Skeletal muscle cell (primary cell): ENCODE measurements at regions not wholly inside any gene's neighbourhood (a gene's known extent, or its start where the extent isn't known, plus 50 kb on each side); places are given as distances from the start of the nearest gene placed in this dataset.

Source experiments
- DNase-seq: peaks from one replicate; pipeline ENCODE4 v3.0.0-alpha.2; 2010; ENCODE audit warnings: low read depth
- H3K4me3 ChIP-seq: 2 replicates; pipeline ENCODE4 v1.5.1; 2011; ENCODE audit warnings: low read depth, mild to moderate bottlenecking, control low read depth, low read length, moderate library complexity

DNA sequence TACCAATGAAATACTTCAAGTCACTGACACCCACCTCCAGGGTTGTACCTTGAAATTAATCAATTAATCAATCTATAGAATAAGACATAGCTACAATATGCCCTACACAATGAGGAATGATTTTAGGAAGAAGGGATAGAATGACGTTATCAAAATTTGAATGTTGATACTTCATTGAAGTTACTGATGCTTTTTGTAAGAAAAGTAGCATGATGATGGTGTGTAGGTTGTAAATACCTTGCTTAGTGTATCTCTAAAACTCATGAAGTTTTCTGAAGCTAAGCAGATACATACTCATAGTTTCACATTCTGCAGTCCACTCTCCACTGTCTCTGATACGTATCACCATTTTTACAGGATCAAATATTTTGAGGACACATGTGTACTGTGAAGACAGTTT lies 670.4 kb upstream of the GOT2 start:
- H3K4me3 ChIP-seq: no peak overlapping the region
- no peak for DNase-seq

DNA sequence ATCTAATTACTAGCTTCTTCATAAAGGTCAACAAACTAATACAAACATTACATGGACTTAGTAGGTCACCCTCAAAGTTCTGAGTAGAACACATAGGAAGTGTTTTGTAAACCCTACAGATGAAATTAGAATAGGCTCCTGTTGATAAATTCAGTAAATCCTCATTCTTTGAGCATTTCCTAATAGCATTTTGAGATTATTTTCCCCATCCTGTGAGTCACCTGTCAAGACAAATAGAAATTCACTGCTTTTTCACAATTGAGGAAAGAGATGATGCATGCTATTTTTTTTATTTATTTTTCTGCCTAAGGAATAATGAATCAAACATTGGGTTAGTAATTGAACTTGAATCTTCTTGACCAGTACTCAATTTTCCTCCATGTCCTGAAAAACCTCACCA lies 666.7 kb upstream of the GOT2 start:
- DNase-seq: no peak
- H3K4me3 ChIP-seq: no peak overlapping the region

DNA sequence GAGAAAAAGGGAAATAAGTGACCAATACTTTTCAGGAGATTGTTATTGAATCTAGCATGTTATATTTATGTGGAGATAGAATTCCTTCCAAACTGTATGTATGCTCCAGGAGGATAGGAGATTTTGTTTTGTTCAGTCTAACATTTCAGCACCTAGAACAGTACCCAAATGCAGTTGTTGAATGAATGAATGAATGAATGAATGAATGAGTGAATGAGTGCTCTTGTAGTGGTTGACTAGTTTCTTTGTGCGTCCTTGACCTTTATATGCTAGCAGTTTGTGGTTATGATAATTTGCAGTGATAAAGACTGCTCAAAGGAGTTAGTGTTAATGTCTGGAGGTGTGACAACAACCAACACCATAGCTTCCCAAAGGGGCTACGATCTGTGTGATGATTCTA lies 663.5 kb upstream of the GOT2 start:
- no peak for DNase-seq
- H3K4me3 ChIP-seq: no peak overlapping the region

DNA sequence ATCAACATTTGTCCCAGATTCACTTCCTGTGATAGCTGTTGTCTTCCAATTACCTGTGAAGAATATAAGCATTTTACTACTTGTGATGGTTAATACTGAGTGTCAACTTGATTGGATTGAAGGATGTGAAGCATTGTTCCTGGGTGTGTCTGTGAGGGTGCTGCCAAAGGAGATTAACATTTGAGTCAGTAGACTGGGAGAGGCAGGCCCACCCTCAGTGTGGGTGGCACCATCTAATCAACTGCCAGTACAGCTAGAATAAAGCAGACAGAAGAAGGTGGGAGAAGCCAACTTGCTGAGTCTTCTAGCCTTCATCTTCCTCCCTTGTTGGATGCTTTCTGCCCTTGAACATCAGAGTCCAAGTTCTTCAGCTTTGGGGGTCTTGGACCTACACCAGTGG lies 660.4 kb upstream of the GOT2 start:
- no peak for DNase-seq
- H3K4me3 ChIP-seq: no peak overlapping the region

DNA sequence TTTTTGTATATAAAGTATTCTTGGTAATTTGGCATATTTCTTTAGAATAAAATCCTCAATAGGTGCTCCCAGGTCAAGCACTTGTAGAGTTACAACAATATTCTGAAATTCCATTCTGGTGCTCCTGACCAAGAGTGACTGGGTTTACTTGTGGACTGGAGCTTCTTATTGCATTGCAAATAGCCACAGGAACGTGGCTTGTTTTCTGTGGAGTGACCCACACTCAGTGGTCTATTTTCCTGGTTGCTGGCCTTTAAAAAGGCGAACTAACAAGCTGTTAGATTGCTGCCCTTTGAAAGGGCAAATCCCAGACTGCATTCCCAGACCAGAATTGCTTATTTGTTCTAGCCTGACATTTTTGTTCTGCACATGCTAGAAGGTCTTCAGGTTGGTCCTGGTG lies 658.8 kb upstream of the GOT2 start:
- no peak overlapping the region for H3K4me3 ChIP-seq
- DNase-seq: no peak

DNA sequence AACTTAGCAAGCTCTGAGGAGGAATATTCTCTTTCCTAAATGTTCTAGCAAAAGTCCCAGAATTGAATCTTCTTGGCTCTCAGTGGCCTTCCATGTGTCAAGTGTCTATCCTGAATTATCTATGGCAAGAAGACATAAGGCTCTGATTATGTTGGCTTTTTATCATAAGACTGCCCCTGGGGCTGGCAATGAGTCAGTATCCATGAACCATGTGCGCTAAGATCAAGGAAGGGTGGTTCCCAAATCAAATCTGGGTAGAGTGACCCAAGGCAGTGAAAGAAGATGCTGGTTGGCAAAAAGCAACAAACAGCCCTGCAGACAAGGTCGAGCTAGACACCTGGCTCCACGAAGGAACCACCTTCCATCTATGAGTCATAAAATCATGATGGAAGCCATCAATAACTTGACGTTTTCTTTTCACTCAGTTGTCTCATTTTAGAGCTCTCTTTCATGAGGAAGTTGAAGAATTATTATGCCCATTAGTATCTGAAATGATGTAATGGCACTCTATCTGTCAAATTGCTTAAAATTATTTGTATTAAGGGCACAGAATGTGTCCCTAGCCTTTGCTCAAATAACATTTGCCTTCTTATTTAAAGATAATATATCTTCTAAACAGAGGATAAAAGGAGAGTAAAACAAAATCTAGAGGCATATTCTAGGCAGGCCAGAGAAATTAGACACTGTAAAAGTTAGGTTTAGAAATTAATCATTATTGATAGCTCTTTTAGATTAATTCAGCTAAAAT lies 657.7 kb upstream of the GOT2 start:
- DNase-seq: no peak

DNA sequence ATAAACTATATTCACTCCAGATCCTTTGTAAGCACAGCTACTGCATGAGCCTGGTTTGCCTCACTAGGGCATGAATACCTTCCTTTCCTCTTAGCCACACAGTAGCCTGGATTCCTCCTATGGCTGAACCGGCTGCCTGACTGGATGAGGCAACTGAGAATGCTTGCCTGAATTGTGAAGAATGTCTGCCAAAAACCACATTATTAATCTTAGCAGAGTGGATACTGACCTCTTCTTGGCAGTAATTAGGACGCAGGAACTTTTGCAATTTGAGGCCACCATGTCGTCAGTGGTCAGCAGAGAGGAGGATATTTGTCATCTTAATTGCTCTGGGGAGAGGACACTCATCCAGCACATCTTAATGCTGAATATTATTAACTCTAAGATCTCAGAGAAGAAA lies 651.8 kb upstream of the GOT2 start:
- H3K4me3 ChIP-seq: no peak overlapping the region
- DNase-seq: peak; percentile 85

More for the DNA sequence above, 657.7 kb upstream of the GOT2 start:
- H3K4me3 ChIP-seq: no peak overlapping the region

DNA sequence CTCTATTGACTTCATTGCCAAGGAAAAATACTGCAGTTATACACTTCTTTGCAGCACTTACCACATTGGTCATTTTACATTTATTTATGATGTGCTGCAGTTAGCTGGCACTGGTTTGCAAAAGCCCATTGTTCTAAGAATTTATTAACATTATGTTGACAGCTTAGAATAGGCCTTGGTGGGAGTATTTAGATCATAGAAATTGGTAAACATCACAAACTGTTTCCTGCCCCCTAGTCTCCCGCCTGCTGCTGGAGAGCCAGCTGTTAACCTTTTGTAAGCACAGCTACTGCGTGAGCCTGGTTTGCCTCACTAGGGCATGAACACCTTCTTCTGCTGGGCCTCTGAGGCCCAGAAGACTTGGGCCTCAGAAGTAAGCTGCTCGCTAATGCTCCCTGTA lies 651.4 kb upstream of the GOT2 start:
- peak; percentile 11 for DNase-seq

DNA sequence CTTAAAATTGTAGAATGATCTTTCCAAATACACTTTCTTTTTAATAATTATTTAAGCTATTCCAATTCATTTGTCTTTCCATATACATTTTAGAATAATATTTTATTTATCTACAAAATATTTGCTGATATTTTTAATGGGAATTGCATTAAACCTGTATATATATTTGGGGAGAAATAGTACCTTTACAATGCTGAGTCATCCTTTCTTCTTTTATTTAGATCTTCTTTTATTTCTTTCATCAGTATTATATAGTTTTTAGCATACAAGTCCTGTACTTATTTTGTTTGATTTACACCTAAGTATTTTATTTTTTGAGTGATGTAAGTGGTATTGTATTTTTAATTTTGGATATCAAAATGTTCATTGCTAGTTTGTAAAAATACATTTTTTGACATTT lies 639.5 kb upstream of the GOT2 start:
- no peak overlapping the region for H3K4me3 ChIP-seq
- DNase-seq: no peak

More for the DNA sequence above, 651.4 kb upstream of the GOT2 start:
- no peak overlapping the region for H3K4me3 ChIP-seq

DNA sequence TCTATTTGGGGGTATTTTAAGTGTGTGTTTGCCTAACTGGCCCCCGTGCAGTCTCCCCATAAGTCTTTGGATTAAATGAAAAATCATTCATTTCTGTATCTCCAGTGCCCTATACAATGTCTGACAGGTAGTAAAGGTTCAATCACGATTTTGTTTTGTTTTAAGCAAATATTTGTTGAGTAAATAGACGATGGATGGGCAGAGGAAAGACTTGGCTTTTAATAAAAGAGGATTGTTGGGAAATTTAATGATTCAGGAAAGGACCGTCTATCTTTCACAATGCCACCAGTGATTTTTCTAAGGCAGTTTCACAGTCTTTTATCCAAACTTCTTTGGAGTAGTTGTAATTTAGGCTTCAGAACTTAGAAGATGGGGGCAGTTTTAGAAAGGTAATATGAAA lies 636.6 kb upstream of the GOT2 start:
- DNase-seq: no peak
- no peak overlapping the region for H3K4me3 ChIP-seq

DNA sequence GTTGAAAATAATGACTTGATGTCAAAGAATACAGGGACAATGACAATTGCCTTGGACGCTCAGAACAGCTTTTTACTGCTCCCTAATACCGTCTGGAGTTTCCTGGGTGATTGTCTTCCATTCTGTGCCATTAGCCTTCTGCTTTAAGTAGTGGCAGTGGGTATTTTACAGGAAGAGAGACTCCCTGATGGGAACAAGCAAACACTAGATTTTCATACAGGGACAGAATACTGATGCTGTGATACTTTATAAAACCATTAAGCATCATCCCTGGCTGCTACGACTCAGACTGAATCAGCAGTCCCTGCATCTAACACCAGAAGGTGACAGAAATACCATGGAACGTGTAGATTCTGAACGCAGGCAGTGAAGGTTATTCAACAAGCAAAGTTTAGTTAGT lies 635.4 kb upstream of the GOT2 start:
- no peak for DNase-seq
- no peak overlapping the region for H3K4me3 ChIP-seq

DNA sequence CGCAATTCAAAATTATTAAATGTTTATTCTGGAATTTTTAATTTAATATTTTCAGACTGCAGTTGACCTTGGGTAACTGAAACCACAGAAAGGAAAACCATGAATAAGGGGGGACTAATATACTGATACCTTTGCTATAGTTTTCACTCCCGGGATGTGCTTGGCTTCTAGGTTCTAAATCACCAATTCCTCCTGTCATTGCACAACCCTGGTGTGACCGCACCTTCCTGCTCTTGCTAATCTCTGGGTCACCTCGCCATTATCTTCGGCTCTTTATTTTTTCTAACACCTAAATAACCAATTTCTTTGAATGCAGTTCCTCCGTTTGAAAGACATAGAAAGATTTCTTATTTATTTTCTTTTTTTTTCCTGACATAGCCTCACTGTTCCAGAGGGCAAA lies 634.5 kb upstream of the GOT2 start:
- DNase-seq: no peak
- H3K4me3 ChIP-seq: no peak overlapping the region

DNA sequence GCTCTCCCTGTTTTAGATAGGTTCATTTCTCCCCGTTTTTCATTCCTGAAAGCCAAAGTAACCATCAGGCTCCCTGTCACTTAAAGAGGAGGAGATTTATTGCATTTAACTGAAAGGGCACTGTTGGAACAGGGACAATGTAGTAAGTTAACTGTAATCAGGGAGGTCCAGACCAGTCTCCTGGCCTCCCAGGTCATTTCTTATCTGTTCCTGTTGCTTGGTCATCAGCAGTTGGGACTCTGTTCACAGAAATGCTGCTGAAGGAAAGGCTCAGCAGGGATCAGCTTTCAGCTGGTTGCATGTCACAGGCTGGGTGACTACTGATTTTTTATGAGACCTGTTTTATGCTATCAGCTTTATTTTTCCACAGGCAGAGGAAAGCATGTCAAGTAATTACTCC lies 622.6 kb upstream of the GOT2 start:
- H3K4me3 ChIP-seq: no peak overlapping the region
- DNase-seq: no peak

DNA sequence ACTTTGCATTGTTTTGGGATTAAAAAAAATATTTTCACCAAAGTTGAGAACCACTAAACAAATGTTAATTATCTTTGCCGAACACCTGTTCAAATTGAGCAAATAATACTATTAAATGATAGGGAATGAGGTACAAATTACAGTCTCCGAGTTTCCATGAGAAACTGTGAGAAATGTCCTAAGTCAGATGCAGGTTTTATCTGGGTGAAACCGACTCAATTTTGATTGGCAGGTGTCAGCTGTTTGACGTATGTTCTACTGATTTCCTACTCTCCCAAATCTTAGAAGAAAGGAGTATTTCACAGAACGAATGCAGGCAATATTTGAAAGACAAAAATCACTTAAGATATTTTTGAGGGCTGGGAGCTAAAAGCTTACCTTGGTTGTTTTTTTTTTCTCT lies 622.0 kb upstream of the GOT2 start:
- no peak overlapping the region for H3K4me3 ChIP-seq
- no peak for DNase-seq

DNA sequence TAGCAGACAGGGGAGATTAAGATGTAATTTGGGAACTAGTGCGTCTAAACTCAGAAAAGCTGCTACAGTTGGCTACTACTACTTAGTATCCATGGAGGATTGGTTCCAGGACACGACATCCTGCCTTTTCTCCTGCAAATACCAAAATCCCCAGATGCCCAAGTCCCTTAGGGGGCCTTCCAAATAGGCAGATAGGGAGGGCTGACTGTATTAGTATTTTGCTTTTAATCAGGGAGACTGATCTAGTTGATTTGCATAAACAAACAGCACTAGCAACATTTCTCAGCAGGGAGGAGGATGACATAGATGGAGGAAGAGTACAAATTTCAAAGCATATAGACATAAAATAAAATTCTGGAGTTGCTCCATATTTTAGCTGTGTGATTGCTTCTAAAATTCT lies 621.6 kb upstream of the GOT2 start:
- no peak for DNase-seq
- no peak overlapping the region for H3K4me3 ChIP-seq

DNA sequence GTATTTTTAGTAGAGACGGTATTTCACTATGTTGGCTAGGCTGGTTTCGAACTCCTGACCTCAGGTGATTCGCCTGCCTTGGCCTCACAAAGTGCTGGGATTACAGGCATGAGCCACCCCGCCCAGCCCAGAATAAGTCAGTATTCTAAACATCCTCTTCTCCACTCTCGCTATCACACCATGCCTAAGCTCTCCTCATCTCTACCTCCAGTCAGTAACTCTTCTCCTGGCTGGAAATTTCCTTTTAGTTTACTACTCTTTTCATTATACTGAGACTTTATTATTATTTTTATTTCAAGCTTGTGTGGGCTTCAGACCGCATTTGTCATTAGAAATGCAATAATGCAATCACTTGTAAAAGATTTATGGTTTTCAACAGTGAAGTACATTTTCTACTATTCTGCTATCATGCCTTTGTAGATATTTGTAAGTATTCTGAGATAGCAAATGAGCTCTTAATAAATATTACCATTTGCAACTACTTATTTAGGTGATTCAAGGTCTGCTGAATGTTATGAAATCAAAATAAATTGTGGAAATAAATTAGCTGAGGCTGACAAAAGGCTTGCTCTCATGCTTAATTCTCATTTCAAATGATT lies 617.3 kb upstream of the GOT2 start:
- no peak for DNase-seq
- no peak overlapping the region for H3K4me3 ChIP-seq

DNA sequence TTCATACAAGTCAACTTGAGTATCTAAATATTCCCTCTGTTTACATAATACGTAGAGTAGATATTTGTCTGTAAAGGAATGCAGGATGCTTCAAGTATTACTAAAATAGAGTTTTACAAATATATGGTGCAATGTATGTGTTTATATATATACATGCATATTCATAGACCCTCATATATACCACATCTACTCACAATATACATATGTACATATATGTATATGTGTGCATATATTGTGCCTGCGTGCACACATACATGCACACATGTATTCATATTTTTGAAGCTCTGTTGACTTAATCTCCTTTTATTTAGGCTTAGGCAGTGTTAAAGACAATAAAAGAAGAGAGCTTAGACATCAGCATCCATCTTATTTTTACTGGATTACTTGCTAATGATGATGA lies 616.6 kb upstream of the GOT2 start:
- no peak overlapping the region for H3K4me3 ChIP-seq
- no peak for DNase-seq

DNA sequence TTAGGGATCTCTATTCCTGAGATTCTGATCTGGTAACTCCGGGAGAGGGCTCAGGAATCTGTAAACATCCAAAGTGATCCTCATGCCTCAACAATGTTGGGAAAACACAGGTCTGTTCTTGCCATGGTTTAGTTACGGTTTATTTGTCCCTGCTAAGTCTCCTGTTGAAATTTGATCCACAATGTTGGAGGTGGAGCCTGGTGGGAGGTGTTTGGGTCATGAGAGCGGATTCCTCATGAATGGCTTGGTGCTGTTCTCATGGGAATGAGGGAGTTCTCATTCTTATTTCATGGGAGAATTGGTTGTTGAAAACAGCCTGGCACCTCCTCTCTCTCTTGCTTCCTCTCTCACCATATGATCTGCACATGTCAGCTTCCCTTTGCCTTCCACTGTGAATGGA lies 608.6 kb upstream of the GOT2 start:
- DNase-seq: no peak
- no peak overlapping the region for H3K4me3 ChIP-seq

DNA sequence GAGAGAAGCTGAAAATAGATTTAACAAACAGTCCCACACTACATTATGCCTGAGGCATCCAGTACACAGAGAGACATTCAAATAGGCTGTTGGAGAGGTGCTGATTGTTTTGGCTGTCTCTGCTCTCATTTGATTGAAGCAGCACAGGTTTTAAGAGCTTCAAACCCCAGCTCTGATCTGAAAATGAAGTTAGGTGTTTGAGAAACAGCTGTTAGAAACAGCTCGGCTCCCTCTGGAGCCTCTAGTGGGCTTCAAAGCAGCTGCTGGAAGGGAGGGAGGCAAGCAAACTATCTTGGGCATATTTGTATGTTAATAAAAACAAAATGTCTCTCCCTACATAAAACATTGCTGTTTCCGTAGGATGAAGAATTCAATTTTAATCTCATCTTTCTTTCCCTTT lies 607.3 kb upstream of the GOT2 start:
- no peak overlapping the region for H3K4me3 ChIP-seq
- no peak for DNase-seq

DNA sequence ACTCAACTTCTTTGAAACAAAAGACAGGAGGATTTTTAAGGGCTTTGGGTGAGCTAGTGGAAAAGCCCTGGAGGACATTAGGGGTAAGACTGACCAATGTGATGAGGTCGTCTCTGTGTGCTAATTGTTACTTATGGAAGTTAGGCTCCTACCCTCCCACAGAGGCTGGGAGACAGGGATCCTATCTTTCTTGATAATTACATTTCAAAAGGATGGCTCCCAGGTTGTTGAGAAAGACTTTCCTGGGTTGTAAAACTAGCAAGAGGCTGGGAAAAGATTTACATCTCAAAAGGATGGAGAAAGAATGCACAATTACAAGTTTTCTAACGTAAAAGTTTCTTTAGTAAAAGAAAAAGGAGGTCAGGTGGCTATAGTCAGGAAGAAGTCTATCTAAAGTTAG lies 605.8 kb upstream of the GOT2 start:
- no peak for DNase-seq
- H3K4me3 ChIP-seq: no peak overlapping the region

DNA sequence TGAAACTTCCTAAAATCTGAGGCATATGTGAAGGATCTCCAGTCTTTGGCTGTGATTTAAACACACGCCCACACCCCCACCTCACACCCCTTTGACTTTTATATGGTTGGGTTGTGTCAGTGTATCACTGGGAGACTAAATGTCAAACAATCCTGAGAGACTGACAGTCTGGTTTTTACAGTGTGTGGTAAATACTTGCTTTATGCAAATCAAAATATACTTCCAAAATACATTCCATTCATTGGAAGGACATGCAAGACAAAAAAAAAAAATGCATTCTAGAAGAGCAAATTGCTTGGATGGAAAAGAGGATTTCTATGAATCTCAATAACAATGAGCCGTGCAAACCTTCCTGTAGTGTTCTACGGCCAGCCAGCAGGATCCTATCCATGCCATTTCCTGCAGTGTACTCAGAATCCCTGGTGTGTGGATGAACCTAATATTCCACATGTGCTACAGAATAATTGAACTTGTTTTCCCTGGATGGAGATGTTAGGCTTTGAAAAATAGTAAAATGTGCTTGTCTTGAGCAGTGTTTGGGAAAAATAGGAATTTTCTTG lies 602.1 kb upstream of the GOT2 start:
- H3K4me3 ChIP-seq: no peak overlapping the region
- DNase-seq: no peak
